ENCODE measurements at regions not wholly inside any gene's neighbourhood (a gene's known extent, or its start where the extent isn't known, plus 50 kb on each side); places are given as distances from the start of the nearest gene placed in this dataset.

DNA sequence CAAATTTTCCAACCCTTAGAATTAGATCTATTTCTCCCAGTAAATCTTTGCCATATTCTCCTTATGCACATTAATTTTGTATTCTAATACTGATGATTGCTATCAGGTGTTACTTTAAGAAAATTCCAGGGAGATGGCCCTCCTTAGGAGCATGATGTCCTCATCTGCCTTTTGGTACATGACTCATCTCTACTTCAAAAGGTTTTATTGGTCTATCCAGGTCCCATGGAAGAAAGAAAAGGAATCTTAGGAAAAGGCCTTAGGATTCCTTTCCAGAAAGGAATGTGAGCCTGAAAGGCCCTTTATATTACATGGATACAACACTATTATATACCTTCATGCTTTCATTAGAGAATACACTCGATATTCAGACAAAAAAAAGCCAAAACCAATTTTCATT lies 968.2 kb downstream of the STIM2 start:
- no peaks in the 10 kb centered on the region for H3K36me3 ChIP-seq (ENCODE audit: insufficient read depth, insufficient read length, low read length)
- no peaks in the 10 kb centered on the region for H3K27me3 ChIP-seq (ENCODE audit: insufficient read depth, insufficient read length)
- DNase-seq (ENCODE audit: low read depth, low spot score) = no peak
- no peaks in the 10 kb centered on the region for H3K9me3 ChIP-seq (ENCODE audit: insufficient read depth, low read length)
- TF ChIP-seq SUZ12 (IDR thresholded peaks at IDR 0.05; ENCODE audit: extremely low read depth, insufficient read depth, insufficient read length) (no peak), YY1 (IDR thresholded peaks at IDR 0.05; ENCODE audit: insufficient read depth, insufficient read length) (no peak), ZNF274 (IDR thresholded peaks at IDR 0.05; ENCODE audit: low read depth, low read length) (no peak)
- H3K9ac ChIP-seq (ENCODE audit: insufficient read length, low read depth) = no peak overlapping the region
- no peaks in the 10 kb centered on the region for H3K4me1 ChIP-seq (ENCODE audit: insufficient read depth, insufficient read length)
- H3K4me3 ChIP-seq (ENCODE audit: insufficient read length, low read depth) = no peak overlapping the region

DNA sequence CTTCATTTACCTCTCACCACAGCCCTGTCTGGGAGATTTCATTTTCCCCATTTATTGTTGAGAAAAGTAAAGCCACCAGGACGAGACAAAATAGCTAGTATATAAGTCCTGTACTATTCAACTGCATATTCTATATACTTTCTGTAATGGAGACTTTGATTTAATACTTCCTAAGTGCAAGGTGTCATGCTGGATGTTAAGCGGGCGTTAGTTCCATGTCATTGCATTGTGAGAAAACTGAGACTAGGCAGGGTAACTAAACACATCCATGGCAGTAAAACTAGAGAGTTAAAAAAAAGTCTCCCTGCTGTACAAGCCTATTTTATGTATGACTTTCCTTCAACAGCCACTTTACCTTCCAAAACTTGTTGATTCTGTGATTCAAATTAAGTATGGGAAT lies 969.6 kb downstream of the STIM2 start:
- H3K4me1 ChIP-seq (ENCODE audit: insufficient read depth, insufficient read length) = no peaks in the 10 kb centered on the region

DNA sequence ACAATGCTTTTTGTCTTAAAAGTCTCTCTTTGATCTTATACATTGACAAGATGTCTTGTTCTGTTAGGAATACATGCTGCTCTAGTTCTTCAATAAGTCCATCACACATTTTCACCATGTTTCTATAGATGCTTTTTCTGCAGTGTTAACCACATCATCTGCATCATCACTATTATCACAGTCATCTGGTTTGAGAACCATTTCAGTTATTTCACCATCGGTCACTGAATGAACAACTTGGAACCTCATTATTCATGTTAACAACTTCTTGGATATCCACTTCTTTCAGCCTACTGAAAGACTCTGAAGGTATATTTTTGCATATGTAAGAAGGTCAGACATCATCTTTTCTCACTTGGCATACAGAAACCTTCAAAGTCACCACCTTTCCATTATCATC lies 975.2 kb downstream of the STIM2 start:
- no peak for TF ChIP-seq YY1 (IDR thresholded peaks at IDR 0.05; ENCODE audit: insufficient read depth, insufficient read length)
- TF ChIP-seq SUZ12 (IDR thresholded peaks at IDR 0.05; ENCODE audit: extremely low read depth, insufficient read depth, insufficient read length) = no peak
- no peak for TF ChIP-seq ZNF274 (IDR thresholded peaks at IDR 0.05; ENCODE audit: low read depth, low read length)
- H3K9ac ChIP-seq (ENCODE audit: insufficient read length, low read depth) = no peak overlapping the region
- no peaks in the 10 kb centered on the region for H3K27me3 ChIP-seq (ENCODE audit: insufficient read depth, insufficient read length)
- no peaks in the 10 kb centered on the region; the same call in 1 of the 2 replicates for H3K9me3 ChIP-seq (ENCODE audit: insufficient read depth, low read length)
- no peak overlapping the region for H3K4me3 ChIP-seq (ENCODE audit: insufficient read length, low read depth)
- DNase-seq (ENCODE audit: low read depth, low spot score) = no peak
- H3K4me1 ChIP-seq (ENCODE audit: insufficient read depth, insufficient read length) = no peaks in the 10 kb centered on the region
- no peaks in the 10 kb centered on the region for H3K36me3 ChIP-seq (ENCODE audit: insufficient read depth, insufficient read length, low read length)

More for the DNA sequence above, 969.6 kb downstream of the STIM2 start:
- H3K36me3 ChIP-seq (ENCODE audit: insufficient read depth, insufficient read length, low read length) = no peaks in the 10 kb centered on the region
- DNase-seq (ENCODE audit: low read depth, low spot score) = no peak
- H3K4me3 ChIP-seq (ENCODE audit: insufficient read length, low read depth) = no peak overlapping the region
- TF ChIP-seq YY1 (IDR thresholded peaks at IDR 0.05; ENCODE audit: insufficient read depth, insufficient read length) (no peak), SUZ12 (IDR thresholded peaks at IDR 0.05; ENCODE audit: extremely low read depth, insufficient read depth, insufficient read length) (no peak), ZNF274 (IDR thresholded peaks at IDR 0.05; ENCODE audit: low read depth, low read length) (no peak)
- H3K9ac ChIP-seq (ENCODE audit: insufficient read length, low read depth) = no peak overlapping the region
- H3K27me3 ChIP-seq (ENCODE audit: insufficient read depth, insufficient read length) = no peaks in the 10 kb centered on the region
- no peaks in the 10 kb centered on the region; the same call in 1 of the 2 replicates for H3K9me3 ChIP-seq (ENCODE audit: insufficient read depth, low read length)

- H3K4me1 ChIP-seq (ENCODE audit: insufficient read depth, insufficient read length) = no peaks in the 10 kb centered on the region
- no peak overlapping the region for H3K9ac ChIP-seq (ENCODE audit: insufficient read length, low read depth)
- no peaks in the 10 kb centered on the region for H3K27me3 ChIP-seq (ENCODE audit: insufficient read depth, insufficient read length)
- no peak for DNase-seq (ENCODE audit: low read depth, low spot score)
- no peaks in the 10 kb centered on the region; the same call in 1 of the 2 replicates for H3K9me3 ChIP-seq (ENCODE audit: insufficient read depth, low read length)
- no peak overlapping the region for H3K4me3 ChIP-seq (ENCODE audit: insufficient read length, low read depth)
- TF ChIP-seq YY1 (IDR thresholded peaks at IDR 0.05; ENCODE audit: insufficient read depth, insufficient read length) (no peak), ZNF274 (IDR thresholded peaks at IDR 0.05; ENCODE audit: low read depth, low read length) (no peak), SUZ12 (IDR thresholded peaks at IDR 0.05; ENCODE audit: extremely low read depth, insufficient read depth, insufficient read length) (no peak)
- H3K36me3 ChIP-seq (ENCODE audit: insufficient read depth, insufficient read length, low read length) = no peaks in the 10 kb centered on the region
These were observed 975.9 kb downstream of the STIM2 start for GRCh38 chr4:27836523-27836922.

GRCh38 chr4:27843776-27844175 lies 983.1 kb downstream of the STIM2 start:
- no peak for DNase-seq (ENCODE audit: low read depth, low spot score)
- no peaks in the 10 kb centered on the region for H3K36me3 ChIP-seq (ENCODE audit: insufficient read depth, insufficient read length, low read length)
- no peaks in the 10 kb centered on the region for H3K4me1 ChIP-seq (ENCODE audit: insufficient read depth, insufficient read length)
- no peak overlapping the region for H3K9ac ChIP-seq (ENCODE audit: insufficient read length, low read depth)
- TF ChIP-seq ZNF274 (IDR thresholded peaks at IDR 0.05; ENCODE audit: low read depth, low read length) = no peak
- no peak for TF ChIP-seq SUZ12 (IDR thresholded peaks at IDR 0.05; ENCODE audit: extremely low read depth, insufficient read depth, insufficient read length)
- TF ChIP-seq YY1 (IDR thresholded peaks at IDR 0.05; ENCODE audit: insufficient read depth, insufficient read length) = no peak
- H3K27me3 ChIP-seq (ENCODE audit: insufficient read depth, insufficient read length) = no peaks in the 10 kb centered on the region
- no peak overlapping the region for H3K4me3 ChIP-seq (ENCODE audit: insufficient read length, low read depth)
- H3K9me3 ChIP-seq (ENCODE audit: insufficient read depth, low read length) = no peaks in the 10 kb centered on the region

DNA sequence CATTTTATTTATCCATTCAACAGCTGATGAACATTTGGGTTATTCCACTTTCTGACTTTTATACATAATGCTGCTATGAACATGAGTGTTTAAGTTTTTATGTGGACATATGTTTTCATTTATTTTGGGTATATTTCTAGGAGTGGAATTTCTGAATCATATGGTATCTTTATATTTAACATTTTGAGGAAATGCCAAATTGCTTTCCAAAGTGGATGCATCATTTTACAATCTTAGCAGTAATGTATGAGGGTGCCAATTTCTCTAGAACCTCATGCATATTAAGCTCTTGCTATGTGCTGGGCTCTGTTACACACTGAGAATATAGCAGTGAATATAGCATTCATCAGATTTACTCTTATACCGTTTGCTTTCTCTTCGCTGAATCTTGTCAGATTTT lies 983.7 kb downstream of the STIM2 start:
- H3K9ac ChIP-seq (ENCODE audit: insufficient read length, low read depth) = no peak overlapping the region
- no peak for DNase-seq (ENCODE audit: low read depth, low spot score)
- no peak for TF ChIP-seq SUZ12 (IDR thresholded peaks at IDR 0.05; ENCODE audit: extremely low read depth, insufficient read depth, insufficient read length)
- no peak for TF ChIP-seq ZNF274 (IDR thresholded peaks at IDR 0.05; ENCODE audit: low read depth, low read length)
- no peak for TF ChIP-seq YY1 (IDR thresholded peaks at IDR 0.05; ENCODE audit: insufficient read depth, insufficient read length)

DNA sequence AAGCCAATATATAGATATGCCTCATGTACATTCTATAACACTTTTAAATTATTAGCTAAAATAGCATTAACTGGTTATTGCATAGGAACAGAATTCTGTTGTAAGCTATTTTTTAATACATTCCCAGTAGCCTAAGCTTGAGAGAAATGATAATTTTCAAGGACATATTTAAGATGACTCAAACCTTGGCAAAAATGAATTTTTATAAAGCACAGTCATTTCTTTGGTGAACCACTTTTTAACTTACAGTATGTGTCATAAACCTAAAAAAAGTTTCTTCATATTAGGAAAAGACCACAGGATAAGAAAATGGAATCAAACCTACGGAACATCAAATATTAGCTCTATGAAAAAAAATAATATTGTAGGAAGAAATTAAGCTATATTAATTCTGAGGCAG lies 986.3 kb downstream of the STIM2 start:
- Histone ChIP-seq H3K27me3 (ENCODE audit: insufficient read depth, insufficient read length) (no peaks in the 10 kb centered on the region), H3K9ac (ENCODE audit: insufficient read length, low read depth) (no peak overlapping the region), H3K36me3 (ENCODE audit: insufficient read depth, insufficient read length, low read length) (no peaks in the 10 kb centered on the region), H3K4me3 (ENCODE audit: insufficient read length, low read depth) (no peak overlapping the region), H3K9me3 (ENCODE audit: insufficient read depth, low read length) (no peaks in the 10 kb centered on the region), H3K4me1 (ENCODE audit: insufficient read depth, insufficient read length) (no peaks in the 10 kb centered on the region)
- TF ChIP-seq ZNF274 (IDR thresholded peaks at IDR 0.05; ENCODE audit: low read depth, low read length) (no peak), SUZ12 (IDR thresholded peaks at IDR 0.05; ENCODE audit: extremely low read depth, insufficient read depth, insufficient read length) (no peak), YY1 (IDR thresholded peaks at IDR 0.05; ENCODE audit: insufficient read depth, insufficient read length) (no peak)
- DNase-seq (ENCODE audit: low read depth, low spot score) = no peak

More for the DNA sequence above, 983.7 kb downstream of the STIM2 start:
- H3K9me3 ChIP-seq (ENCODE audit: insufficient read depth, low read length) = no peaks in the 10 kb centered on the region
- no peaks in the 10 kb centered on the region for H3K4me1 ChIP-seq (ENCODE audit: insufficient read depth, insufficient read length)
- H3K36me3 ChIP-seq (ENCODE audit: insufficient read depth, insufficient read length, low read length) = no peaks in the 10 kb centered on the region
- H3K4me3 ChIP-seq (ENCODE audit: insufficient read length, low read depth) = no peak overlapping the region
- no peaks in the 10 kb centered on the region for H3K27me3 ChIP-seq (ENCODE audit: insufficient read depth, insufficient read length)

Data from NT2/D1 (cell line).